GM19025 (cell line): ENCODE measurements at regions not wholly inside any gene's neighbourhood (a gene's known extent, or its start where the extent isn't known, plus 50 kb on each side); places are given as distances from the start of the nearest gene placed in this dataset.
"Not testable (repeated sequence)": the region's sequence is repeated elsewhere in the genome, so short reads cannot be mapped to it uniquely, and the experiment has no call there.

ENCODE experiments used
- ATAC-seq: cut with Tn5 transposase; IDR thresholded peaks from one replicate; pipeline ENCODE4 v1.9.1; 2021; ENCODE audit warnings: mild to moderate bottlenecking, low read depth, moderate library complexity; ENCODE audit not compliant: unreplicated experiment

DNA sequence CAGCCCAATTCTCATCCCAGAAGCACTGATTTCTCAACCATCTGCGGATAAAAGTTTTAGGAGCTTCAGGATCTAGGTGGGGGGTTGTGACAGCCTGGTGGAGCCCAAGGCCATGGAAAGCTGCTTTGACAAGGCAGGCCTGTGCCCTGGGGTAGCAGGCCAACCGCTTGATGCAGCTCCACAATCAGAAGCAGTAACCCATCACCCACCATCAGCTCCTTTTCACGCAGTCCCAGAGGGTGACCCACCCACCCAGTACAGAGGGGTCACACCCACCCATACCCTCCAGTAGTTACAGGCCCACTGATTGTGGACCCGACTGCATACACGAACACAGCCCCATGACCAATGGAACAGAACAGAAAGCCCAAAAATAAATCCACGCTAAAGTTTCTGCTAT, 253.9 kb downstream of the AHR start:
- no peak for ATAC-seq

DNA sequence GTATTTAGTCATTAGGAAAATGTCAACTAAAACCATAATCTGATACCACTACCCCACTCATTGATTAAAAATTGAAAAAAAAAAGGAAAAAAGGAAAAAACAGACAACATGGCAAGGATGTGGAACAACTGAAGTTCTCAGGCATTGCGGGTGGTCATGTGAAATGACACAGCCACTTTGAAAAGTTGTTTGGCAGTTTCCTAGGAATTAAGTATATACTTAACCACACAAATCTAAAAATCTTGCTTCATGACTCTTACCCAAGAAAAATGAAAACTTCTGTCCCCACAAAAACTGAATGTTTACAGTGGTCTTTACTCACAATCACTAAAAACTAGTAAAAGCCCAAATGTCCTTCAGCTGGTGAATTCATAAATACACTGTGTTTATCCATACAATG, 254.5 kb downstream of the AHR start:
- ATAC-seq = no peak

DNA sequence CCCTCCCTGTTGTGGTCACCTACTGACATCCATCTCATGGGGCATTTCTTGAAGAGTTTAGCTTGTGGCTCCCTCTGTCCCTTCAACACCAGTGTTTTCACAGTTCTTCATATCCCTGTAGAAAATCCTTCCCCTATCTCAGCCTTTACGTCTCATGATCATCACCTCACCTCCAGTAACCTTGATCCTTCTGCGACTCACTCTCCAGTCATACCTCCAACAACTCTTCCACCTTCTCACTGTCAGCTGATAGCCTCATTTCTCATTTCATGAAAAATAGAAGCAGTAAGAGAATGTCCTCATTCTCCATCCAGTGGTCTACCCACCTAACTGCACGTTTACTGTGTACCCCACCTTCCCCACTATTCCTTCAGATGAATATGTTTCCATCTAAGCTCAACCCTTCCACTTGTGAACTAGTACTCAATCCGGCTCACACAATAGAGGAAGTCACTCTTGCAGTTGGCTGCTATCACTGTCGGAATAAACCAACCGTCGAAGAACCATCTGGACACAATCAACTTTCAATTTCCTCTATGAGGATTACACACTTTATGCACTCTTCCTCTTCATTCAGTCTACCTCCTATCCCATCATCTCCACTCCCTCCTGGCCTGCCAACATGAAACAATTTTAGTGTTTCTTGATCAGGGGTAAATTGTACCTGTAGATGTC, 256.0 kb downstream of the AHR start:
- no peak for ATAC-seq

DNA sequence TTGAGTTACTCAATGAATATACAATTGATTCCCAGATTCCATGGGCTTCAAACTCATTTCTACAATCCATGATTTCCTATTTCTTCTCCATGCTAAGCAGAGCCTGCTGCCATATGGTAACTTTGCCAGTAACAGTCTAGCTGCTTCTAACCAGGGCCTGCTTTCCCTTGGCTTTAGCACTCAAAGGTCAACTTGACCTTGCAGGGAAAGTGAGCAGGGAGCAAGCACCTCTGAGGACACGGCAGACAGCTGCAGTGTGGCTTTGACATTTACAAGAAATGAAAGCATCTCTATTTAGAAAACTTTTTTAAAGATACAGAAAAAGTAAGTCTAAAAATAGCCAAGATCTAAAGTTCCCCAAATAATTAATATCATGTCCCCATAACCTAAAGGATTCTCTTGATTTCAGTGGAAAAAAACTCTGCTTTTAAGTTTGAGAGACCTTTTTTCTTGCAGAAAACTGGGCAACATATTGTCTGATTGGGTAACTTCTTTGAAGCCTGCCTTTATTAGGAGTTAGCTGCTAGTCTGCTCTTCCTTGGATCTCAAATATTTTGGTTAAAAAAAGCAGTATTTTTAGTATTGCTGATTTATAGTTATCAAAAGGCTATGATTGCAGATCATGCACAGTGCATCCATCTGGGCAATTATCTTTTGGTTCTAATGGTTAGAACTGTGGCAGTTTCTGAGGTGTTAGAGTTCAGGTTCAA, 257.9 kb downstream of the AHR start:
- ATAC-seq = no peak

DNA sequence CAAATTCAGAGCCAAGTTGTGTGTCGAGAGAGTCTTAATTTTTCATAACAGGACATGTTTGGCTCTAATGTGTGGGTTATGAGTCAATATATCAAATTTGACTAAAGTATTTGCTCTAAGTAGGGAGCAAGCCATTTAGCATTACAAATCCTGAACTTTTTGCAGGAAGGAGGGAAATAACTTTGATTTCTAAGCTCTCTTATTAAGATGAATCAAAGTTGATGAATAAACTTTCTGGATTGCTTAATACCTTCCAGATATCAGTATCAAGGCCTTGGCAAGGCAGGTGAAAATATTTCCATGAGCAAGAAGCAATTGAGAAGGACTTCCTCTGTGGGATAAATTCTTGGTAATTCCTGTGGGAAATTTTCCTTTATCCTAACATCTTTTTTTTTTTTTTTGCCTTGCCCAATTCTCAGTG, 258.8 kb downstream of the AHR start:
- ATAC-seq = no peak

DNA sequence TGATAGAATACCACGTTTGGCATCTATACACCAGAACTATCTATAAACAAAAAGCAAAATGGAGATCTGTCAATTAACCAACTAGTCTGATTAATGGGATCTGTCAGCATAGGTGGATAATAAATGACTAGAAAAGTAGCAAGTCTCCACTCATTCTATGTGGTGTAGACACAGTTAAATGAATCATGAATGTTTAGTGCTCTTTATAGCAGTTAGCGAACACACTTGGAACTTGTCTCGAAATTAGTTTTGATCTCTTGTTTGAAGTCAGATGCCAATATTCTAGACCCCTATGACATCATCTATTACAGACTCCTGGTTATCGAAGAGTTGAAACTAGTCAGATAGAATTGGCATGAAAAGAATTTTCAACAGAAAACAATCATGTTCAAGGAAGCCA, 259.7 kb downstream of the AHR start:
- no peak for ATAC-seq

DNA sequence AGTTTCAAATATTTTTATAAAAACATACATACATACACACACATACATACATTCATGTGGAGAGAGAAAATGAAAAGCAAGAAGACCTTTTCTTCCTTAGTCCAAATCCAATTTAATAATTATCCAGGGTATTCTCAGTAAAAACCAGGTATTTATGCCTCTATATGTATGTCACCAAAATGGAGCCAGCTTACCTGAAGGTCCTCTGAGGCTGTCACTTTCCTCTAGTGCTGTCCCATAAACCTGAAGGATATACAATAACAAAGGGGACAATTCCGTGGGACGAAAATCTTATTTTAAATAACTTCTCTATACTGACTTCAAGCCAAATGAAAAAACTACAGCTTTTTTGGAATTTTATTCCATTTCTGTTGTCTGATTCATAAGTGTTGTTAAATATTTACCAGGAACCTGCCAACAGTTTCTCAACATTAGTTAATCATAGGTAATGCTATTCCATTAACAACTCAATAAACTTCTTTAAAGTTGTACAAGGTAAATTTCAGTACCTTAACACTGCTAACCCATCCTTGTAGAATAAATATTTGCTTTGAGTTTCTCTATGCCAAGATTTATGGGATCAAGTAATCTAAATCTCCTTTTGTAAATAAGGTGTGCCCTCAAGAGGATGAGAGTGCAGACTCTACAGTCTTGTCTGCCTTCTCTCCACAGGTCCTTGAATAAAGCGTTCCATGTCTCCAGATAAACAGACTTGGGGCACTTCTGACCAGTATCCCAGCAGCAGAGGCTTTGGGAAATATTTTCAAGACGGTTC, 260.3 kb downstream of the AHR start:
- no peak for ATAC-seq

DNA sequence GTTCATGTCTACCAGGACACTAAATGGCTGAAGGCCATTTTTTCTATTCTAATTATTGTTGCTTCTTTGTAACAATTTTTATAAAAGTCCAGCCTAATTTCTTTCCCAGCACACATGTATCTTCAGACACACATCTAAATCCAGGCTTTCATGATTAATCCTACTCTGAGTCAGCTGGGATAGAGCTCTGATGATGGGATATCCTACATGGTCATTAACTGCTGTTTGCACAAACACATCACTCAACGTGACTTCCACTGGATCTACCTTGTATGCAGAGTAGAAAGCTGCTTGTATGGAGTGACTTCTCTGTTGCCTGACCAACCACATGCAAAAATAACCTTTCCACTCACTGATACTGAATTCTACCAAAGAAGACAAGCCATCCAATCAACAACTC, 260.9 kb downstream of the AHR start:
- ATAC-seq = no peak

DNA sequence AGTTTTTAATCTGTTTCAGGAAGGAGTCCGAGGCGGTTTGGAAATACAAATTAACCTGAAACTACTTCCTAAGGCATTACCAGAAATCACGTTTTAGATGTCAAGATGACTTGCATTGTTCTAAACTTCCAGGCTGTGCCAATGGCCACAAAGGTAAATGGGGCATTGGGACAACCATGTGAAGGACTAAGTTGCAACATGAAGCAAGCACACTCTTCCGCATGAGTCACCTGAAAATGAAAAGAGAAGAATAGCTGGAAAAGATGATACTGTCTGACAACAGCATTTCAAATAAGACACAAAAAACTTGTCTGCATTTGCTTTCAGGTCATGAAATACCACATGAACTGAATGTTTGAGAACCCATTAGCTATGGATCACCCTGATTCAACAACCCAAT, 262.1 kb downstream of the AHR start:
- no peak for ATAC-seq

DNA sequence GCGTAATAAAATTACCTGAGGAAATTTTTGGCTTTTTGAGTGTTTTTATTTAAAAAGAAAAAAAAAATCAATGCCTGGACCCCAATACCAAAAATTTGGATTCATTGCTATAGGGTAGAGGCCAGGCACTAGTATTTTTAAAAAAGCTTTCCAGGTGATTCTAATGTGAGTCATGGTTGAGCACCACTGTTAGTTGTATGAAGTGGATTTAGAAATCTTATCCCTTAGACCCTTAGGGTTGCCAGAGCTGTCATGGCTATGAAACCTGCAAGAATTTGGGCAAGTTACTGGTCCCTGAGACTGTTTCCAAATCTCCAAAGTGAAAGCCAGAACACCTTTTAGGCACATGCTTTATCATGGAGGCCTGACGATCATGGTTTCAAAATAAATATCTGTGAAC, 262.5 kb downstream of the AHR start:
- ATAC-seq = no peak

DNA sequence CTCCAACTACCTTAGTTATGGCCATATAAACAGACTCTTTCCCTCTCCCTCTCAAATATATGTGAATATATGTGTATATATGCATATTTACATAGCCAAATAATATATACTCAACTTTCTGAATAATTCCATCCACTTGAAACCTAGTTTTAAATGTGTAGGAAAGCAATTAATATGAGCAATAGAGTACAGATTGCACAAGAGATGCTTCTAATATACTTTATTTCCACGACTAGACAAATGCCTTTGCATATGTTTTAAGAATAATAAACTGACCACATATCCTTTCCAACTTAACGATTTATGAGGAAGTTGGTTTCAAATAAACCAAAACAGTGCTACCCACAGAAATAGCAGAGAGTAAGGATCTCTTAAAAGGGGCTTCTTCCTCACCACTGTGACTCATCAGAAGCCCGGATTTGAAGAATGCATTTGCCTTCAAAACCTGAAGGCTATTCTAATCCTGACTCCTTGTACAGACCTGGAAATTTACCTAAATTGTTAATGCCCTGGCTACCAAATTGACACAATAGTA, 266.3 kb downstream of the AHR start:
- no peak for ATAC-seq

DNA sequence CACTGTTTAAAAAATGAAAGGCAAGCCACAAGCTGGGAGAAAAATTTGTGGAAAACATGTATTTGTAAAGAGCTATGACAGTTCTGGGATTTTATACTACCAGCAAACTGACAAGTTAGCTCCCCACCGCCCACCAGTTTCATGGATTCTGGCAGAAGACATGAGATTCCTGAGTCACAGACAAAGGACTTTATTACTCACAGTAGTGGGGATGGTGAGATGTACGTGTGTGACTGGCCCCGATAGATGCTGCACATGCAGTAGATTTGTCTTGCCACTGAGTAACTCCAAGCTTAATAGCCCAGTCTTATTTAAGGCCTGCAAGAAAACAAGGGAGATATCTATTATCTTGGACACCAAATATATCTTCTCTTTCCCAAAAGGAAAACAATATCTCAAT, 281.7 kb downstream of the AHR start:
- ATAC-seq = no peak

DNA sequence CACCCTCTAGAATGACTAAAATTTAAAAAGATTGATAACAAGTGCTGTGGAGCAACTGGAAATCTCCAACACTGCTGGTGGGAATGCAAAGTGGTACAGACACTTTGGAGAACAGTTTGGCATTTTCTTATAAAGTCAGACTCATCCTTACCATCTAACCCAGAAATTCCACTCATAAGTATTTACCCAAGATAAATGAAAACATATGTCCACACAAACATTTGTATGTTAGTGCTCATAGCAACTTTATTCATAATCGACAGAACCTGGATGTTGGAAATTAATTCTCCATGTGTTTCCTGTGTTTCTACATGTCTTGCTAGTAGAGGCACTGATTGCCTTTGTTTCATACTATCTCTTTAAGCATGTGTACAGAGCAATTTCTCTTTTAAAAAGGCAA, 282.4 kb downstream of the AHR start:
- ATAC-seq = no peak

DNA sequence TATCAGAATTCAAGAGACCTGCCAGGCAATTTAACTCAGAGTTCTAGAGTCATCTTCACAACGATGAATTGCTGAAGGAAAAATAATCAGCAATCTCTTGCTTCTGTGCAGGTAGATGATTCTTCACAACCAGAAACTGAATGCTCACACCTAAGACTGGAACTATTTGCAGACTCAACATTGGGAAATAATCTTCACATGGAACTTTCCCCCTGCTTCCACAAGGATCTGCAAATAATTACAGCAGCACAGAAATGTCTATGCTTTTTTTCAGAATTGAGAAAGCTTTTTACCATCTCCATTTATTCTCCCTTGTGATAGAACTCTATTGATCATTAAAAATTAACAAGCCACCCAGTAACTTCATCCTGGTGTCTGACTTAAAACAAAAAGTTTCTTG, 282.8 kb downstream of the AHR start:
- ATAC-seq = no peak

DNA sequence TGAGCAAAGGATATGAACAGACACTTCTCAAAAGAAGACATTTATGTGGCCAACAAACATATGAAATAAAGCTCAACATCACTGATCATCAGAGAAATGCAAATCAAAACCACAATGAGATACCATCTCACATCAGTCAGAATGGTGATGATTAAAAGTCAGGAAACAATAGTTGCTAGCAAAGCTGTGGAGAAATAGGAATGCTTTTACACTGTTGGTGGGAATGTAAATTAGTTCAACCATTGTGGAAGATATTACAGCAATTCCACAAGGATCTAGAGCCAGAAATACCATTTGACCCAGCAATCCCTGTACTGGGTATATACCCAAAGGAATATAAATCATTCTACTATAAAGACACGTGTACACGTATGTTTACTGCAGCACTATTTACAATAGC, 284.2 kb downstream of the AHR start:
- not testable (repeated sequence) for ATAC-seq

DNA sequence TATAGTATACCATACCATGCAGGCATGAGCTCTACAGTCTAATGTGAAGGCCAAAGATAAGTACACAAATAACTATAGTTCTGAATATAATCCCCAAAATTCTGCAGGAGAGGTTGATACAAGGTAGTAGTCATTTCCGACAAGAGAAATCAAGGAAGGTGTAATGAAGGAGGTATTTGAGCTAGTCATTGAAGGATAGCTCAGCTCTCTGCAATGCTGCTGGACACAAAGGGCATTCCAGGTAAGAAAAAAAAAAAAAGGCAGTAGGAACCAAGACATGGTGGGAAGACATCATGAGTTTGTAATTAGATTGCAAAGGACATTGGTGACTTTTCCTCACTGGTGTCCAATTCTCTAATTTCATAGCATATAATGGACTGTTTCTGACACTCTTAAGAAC, 285.3 kb downstream of the AHR start:
- no peak for ATAC-seq

DNA sequence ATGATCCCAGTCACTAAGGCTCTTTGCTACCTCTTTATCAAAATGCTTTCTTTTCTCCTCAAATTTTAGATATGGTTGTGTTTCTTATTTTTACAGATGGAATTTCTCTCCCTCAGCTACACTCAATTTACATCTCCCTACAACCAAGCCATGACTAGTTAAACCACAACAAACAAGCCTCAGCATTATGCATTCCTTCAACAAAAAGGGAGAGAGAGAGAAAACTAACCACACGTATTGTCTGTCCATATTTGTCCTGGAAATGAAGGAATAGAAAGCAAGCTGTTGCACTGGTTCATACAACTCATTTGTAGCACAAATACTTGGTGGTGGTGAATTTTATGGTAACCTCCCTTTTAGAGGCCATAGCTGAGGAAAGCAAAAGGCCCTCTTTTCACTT, 286.4 kb downstream of the AHR start:
- ATAC-seq = no peak

DNA sequence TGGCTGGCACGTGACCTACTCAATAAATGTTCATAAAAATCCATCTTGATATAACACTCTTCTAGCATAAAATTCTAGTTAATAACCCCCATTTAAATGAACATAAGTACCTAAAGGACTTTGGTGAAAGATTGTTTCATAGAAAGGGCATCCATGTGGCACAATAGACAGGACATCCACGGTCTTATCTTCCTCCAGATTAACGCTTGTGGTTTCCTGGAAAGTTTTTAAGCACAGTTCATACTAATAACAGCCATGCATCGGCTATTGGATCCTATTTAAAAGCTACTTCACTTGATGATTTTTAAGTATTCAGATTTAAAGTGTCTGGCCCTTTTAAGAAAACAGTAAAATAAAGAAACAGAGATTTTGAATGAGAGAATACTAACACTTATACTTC, 288.3 kb downstream of the AHR start:
- ATAC-seq = no peak

DNA sequence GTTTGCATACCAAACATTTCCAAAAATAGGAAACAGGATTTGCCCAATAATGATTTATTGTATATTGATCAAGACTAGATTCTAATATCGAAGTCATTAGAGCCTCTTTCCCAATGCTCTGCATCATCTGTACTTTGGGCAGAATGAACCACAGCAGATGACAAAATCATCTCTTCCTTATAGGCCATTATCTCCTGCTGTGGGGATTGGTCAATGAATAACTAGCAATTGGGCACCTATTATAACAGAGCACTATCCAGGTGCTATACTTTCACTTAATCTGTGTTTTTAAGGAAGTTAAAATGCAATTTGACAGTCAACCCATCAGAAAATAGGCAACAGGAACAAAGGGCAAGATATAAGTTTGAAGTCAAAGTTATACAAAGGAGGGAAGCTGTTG, 290.3 kb downstream of the AHR start:
- no peak for ATAC-seq

DNA sequence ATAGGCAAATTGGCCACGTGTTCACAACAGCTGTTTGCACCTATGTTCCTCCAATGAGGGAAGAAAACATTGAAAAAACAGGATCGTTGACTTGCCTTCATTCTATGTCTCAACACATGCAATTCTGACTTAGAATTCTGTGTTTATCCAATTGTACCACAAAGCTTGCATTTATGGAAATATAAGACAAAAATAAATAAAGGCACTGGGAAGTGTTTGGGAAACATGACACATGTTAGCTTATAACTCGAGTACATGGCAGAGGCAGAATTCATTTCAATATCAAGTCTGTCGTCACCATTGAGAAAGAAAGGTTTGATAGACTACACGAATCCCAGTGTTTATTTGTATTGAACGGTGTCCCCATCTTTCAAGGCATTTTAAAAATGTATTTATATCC, 291.2 kb downstream of the AHR start:
- no peak for ATAC-seq

DNA sequence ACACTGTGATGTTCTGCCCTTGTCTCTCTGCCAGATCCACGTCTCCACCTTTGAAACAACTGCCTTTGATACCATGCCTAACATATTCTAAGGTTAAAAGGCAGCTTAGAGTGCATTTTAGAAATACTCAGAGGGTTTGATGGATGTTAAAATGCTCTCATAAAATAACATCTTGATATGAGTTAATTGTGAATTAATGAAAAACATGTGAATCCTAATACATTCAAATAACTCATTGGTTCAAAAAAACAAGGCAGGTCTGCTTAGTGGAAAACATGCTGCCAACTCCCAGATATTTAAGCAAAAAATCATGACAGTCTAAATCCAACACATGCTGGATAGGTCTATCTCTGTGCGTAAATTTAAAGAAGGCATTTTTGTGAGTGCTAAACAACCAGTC, 291.8 kb downstream of the AHR start:
- no peak for ATAC-seq
